Loucy (cell line): ENCODE measurements at regions not wholly inside any gene's neighbourhood (a gene's known extent, or its start where the extent isn't known, plus 50 kb on each side); places are given as distances from the start of the nearest gene placed in this dataset.

Experiments used
- EZH2phosphoT487 ChIP-seq: fragments of 200-600 bp; IDR thresholded peaks from 2 replicates; pipeline ENCODE4 v1.6.1; 2018; ENCODE audit warnings: antibody characterized with exemption, mild to moderate bottlenecking, moderate library complexity, borderline replicate concordance
- TF ChIP-seq, protein P1 (sequence below): fragments of 200-600 bp; sonication (generic); conservative IDR thresholded peaks from 2 replicates; pipeline ENCODE4 v1.5.1; 2014; ENCODE audit warnings: mild to moderate bottlenecking, antibody characterized with exemption, low read length

DNA sequence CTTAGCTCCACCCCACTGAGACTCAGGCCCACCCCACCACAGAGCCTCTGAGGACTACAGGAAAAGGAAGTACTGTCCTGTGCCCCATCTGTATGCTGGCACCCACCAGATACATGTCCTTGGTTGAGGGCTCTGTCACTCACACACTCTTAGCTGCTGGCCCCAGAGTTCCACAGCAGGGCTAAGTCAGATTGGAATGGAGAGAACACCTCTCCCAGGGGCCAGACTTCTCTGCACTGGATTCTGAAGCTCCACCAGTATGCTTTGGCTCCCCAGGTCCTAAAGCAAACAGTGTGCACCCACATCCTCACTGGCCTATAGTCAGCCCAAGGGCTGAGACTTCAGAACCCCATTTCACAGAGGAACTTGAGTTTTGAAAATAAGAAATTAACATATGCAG lies 103.2 kb upstream of the PPP2R2D start:
- TF ChIP-seq, protein P1, sequence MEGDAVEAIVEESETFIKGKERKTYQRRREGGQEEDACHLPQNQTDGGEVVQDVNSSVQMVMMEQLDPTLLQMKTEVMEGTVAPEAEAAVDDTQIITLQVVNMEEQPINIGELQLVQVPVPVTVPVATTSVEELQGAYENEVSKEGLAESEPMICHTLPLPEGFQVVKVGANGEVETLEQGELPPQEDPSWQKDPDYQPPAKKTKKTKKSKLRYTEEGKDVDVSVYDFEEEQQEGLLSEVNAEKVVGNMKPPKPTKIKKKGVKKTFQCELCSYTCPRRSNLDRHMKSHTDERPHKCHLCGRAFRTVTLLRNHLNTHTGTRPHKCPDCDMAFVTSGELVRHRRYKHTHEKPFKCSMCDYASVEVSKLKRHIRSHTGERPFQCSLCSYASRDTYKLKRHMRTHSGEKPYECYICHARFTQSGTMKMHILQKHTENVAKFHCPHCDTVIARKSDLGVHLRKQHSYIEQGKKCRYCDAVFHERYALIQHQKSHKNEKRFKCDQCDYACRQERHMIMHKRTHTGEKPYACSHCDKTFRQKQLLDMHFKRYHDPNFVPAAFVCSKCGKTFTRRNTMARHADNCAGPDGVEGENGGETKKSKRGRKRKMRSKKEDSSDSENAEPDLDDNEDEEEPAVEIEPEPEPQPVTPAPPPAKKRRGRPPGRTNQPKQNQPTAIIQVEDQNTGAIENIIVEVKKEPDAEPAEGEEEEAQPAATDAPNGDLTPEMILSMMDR = no peak
- no peak for TF ChIP-seq EZH2phosphoT487
